ENCODE measurements at regions not wholly inside any gene's neighbourhood (a gene's known extent, or its start where the extent isn't known, plus 50 kb on each side); places are given as distances from the start of the nearest gene placed in this dataset.

DNA sequence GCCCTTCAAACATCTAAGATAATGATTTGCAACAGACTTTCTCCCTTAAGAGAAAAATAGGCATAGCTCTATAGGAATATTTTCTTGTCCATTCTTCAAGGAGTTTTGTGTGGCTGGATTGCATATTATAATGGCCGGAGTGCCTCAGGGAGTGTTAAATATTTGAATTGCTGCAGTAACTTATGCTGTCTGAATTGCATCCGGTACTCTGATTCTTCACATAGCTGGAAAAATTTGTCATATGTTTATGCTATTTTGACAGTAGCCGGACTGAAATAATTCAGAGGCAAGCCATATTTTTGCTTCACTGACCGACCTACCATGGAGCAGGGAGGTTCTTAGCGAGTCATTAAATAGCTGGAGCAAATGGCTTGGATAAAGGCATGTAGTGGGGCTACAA is 621.0 kb downstream of the ACTL7B start:
- DNase-seq = no peak
- Histone ChIP-seq H3K4me3 (ENCODE audit: insufficient read depth, low read depth, low read length) (no peak overlapping the region), H3K27me3 (ENCODE audit: control insufficient read depth, insufficient read depth, low read length) (no peaks in the 10 kb centered on the region), H3K36me3 (replicated peaks; ENCODE audit: control insufficient read depth, insufficient read depth, low read length) (no peaks in the 10 kb centered on the region)

DNA sequence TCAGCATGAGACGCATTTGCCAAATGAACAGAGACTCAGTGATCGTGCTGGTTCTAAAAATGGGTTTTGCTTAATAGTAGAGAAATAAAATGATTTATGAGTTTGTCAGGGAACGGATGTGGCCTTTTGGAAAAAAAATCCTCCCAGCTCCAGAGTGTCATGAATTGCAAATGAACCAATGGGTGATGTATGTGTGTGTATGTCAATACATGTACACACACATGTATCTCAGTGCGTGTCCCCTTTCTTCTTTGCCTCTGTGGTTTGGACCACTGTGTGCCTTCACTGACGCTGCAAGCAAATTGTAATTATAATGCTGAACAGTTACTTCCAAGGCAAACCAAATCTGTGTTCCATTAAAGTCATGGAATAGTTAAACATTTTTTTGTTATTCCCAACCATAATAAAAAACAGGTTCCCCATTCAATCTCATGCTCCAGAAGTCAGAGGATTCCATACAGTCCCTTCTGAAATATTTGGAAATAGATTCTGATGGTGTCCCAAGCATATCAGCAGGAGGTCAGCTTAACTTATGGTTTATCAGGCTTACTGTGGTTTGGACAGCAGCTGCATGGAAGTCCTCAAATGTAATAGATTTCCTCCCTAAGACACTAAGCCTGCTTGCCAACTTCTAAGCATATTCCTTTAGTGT is 630.5 kb downstream of the ACTL7B start:
- Histone ChIP-seq H3K4me3 (ENCODE audit: insufficient read depth, low read depth, low read length) (no peak overlapping the region), H3K27me3 (ENCODE audit: control insufficient read depth, insufficient read depth, low read length) (no peaks in the 10 kb centered on the region), H3K36me3 (replicated peaks; ENCODE audit: control insufficient read depth, insufficient read depth, low read length) (no peaks in the 10 kb centered on the region)
- no peak for DNase-seq

DNA sequence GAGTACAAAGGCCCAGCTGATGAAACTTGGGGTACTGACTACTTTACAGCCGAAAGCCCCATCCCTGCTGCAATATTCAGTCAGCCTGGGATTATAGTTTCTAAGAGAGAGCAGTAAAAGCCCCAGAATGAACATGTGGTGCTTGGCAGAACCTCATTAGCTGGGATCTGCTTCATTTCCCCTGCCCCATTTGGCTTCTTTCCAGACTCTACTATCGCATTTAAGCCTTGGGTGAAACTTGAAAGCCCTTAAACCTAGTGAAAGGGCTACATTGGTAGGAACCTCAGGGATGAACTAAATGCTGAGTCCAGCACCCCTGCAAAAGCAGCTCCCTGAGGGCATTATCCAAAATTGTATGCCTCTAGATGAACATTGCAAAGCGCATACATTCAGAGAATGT is 631.1 kb downstream of the ACTL7B start:
- Histone ChIP-seq H3K4me3 (ENCODE audit: insufficient read depth, low read depth, low read length) (no peak overlapping the region), H3K36me3 (replicated peaks; ENCODE audit: control insufficient read depth, insufficient read depth, low read length) (no peaks in the 10 kb centered on the region), H3K27me3 (ENCODE audit: control insufficient read depth, insufficient read depth, low read length) (no peaks in the 10 kb centered on the region)
- DNase-seq = no peak

DNA sequence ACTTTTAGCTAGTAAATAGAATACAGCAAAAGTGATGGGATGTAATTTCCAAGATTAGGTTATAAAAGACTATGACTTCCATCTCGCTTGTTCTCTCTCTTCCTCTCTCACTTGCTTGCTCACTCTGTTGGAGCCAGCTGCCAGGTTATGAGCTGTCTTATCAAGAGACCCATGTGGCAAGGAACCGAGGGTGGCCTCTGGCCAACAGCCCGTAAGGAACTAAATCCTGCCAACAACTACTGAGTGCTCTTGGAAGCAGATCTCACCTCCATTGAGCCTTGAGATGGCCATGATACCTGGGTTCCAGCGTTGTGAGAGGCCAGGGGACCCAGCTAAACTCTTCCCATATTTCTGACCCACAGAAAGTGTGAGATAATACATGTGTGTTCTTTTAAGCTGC is 636.1 kb downstream of the ACTL7B start:
- no peaks in the 10 kb centered on the region for H3K36me3 ChIP-seq (replicated peaks; ENCODE audit: control insufficient read depth, insufficient read depth, low read length)
- H3K4me3 ChIP-seq (ENCODE audit: insufficient read depth, low read depth, low read length) = no peak overlapping the region
- no peak for DNase-seq
- no peaks in the 10 kb centered on the region for H3K27me3 ChIP-seq (ENCODE audit: control insufficient read depth, insufficient read depth, low read length)

DNA sequence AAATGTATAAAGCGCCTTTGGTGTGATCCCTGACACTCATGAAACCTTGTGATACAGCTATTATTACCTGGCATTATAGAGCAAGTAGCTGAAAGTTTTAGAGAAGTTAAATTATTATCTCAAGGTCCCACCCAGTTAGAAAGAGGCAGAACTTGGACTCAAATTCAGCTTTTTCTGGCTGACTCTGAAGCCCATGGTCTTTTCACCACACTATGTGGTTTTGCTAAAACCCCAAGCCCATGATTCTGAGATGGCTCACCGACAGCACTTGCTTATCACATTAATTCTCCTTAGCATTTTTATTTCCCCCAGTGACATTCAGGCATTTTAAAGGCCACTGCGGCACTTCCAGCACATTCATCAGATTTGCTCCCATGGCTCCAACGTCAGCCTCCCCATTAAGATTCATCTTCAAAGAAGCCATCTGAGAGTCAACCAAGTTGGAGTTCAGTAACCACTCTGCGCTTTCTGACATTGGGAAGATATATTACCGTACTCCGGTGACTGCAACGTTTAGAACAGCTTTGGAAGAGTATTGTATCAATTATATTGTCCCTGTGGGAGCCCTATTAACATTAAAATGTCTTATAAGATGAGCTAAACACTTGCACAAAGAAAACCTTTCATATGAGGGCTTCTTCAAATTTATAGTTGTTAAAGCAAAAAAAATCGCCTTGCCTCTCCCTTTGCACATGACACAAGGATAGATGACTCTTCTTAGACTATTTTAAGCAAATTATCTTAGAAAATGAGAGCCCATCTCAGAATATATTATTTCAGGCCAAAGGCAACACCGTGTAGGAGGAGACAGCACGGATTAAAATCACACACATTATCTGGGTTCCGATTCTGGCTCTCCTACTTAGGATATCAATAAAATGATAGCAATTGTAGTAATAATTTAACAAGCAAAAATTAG is 638.1 kb downstream of the ACTL7B start:
- DNase-seq = no peak

DNA sequence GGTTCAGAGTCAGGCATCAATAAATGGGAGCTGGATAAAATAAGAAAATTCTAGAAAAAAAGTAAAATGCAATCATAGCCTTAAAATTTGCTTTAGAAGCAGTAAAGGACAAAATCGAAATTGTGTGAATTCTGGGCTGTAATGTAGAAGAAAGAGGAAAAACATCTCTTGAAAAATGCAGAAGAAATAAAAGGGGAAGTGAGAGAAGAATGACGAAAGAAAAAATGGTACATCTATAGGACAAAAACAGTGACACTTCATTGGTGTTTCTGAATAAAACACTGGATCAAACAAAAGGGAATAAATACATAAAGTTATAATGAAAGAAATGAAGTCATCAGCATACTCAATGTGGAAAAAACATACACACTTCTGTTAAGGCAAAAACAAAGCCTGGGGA is 642.3 kb downstream of the ACTL7B start:
- H3K36me3 ChIP-seq (replicated peaks; ENCODE audit: control insufficient read depth, insufficient read depth, low read length) = no peaks in the 10 kb centered on the region
- no peak for DNase-seq
- H3K4me3 ChIP-seq (ENCODE audit: insufficient read depth, low read depth, low read length) = no peak overlapping the region
- H3K27me3 ChIP-seq (ENCODE audit: control insufficient read depth, insufficient read depth, low read length) = no peaks in the 10 kb centered on the region

More for the DNA sequence above, 638.1 kb downstream of the ACTL7B start:
- no peaks in the 10 kb centered on the region for H3K27me3 ChIP-seq (ENCODE audit: control insufficient read depth, insufficient read depth, low read length)
- H3K4me3 ChIP-seq (ENCODE audit: insufficient read depth, low read depth, low read length) = no peak overlapping the region
- no peaks in the 10 kb centered on the region for H3K36me3 ChIP-seq (replicated peaks; ENCODE audit: control insufficient read depth, insufficient read depth, low read length)

DNA sequence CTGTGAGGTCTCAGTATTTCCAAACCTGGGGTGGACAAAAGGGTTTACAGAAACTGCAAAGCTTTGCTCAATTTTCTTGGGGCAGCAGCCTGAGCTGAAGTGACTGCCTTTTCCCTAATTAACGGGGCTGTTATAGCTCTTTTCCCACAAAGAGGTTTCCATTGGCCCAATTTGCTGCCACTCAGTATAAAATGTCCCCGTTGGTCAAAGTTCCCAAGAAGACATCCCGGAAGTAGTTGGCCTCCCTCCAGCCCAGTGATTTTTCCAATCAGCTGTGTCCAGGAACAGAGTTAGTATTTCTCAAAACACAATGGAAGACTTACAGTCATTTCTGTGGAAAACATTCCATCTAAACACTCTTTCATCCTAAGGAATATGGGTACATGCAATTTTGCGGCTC is 643.6 kb downstream of the ACTL7B start:
- H3K36me3 ChIP-seq (replicated peaks; ENCODE audit: control insufficient read depth, insufficient read depth, low read length) = no peaks in the 10 kb centered on the region
- H3K4me3 ChIP-seq (ENCODE audit: insufficient read depth, low read depth, low read length) = no peak overlapping the region
- no peaks in the 10 kb centered on the region for H3K27me3 ChIP-seq (ENCODE audit: control insufficient read depth, insufficient read depth, low read length)
- no peak for DNase-seq

DNA sequence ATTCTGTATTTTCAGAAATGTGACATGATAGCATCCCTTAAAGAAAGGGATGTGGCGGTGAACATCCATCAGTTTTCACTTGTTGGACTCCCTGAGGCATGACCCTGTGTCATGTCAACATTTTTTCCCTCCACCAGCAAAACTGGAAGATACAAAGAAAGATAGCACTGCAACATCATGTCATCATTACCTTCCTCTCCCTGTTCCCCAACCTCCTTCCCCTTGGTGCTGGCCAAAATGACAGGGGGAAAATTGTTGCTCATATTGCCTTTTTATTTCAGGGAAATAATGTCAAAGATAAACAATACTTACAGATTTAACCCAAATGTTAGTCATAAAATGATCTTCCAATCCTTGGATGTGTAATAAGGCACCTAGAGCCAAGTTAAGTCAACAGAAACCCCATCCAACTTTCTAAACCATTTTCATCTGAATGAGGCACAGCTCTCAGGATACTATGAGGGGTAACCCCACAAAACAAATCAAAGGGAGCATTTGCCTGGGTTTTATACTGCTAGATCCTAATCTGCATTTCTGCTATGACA is 644.3 kb downstream of the ACTL7B start:
- DNase-seq = no peak
- H3K36me3 ChIP-seq (replicated peaks; ENCODE audit: control insufficient read depth, insufficient read depth, low read length) = no peaks in the 10 kb centered on the region
- H3K4me3 ChIP-seq (ENCODE audit: insufficient read depth, low read depth, low read length) = no peak overlapping the region

DNA sequence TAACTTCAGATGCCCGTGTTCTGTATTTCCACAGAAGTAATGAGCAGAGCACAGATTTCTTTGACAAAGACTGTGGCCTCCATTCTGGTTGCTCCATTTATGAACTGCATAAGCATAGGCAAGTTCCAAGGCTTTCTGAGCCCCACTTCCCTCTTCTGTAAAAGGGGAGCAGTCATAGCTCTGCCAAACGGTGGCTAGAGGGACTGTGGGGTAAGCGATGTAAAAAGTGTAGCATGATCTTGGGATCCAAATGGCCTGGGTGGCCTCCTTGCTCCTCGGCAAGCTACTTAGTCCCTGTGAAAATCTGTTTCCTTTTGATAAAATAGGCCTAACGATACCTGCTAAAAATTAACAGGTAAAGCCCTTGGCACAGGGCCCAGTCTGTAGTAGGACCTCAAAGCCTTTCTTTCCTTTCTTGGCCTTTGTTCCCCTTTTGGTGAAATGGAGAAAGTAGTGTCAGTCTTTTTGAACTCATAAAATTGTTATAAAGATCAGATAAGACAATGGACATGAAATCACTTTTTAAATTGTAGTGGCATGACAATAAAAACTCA is 646.6 kb downstream of the ACTL7B start:
- no peaks in the 10 kb centered on the region for H3K36me3 ChIP-seq (replicated peaks; ENCODE audit: control insufficient read depth, insufficient read depth, low read length)
- DNase-seq = no peak
- no peaks in the 10 kb centered on the region for H3K27me3 ChIP-seq (ENCODE audit: control insufficient read depth, insufficient read depth, low read length)
- H3K4me3 ChIP-seq (ENCODE audit: insufficient read depth, low read depth, low read length) = no peak overlapping the region

More for the DNA sequence above, 644.3 kb downstream of the ACTL7B start:
- no peaks in the 10 kb centered on the region for H3K27me3 ChIP-seq (ENCODE audit: control insufficient read depth, insufficient read depth, low read length)

DNA sequence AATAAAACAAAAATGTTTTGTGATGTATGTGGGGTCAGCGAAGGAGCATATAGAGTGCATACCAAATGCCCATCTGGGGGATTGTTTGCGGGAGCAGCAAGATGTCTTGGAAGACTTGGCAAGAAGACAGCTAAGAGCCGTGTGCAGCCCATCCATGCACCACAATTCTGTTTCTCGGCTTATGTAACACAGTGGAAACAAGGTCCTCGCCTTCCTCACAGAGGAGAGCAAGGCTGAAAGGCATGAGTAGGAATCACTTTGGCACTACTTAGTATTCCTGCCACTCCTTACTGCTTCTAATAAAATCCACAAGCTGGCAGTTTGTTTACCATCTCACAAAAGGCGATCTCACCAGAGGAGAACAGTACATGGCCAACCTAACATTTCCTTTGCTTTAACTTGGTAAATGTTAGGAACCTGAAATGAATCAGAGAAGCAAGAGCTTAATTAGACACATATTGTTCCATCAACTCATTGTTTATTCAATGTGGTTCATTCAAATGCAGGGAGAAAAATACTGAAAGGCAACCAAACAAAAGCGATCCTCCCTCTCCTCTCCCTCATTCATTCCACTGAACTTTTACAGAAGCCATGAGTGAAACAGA is 648.1 kb downstream of the ACTL7B start:
- no peak for DNase-seq
- no peak overlapping the region for H3K4me3 ChIP-seq (ENCODE audit: insufficient read depth, low read depth, low read length)
- no peaks in the 10 kb centered on the region for H3K36me3 ChIP-seq (replicated peaks; ENCODE audit: control insufficient read depth, insufficient read depth, low read length)
- no peaks in the 10 kb centered on the region for H3K27me3 ChIP-seq (ENCODE audit: control insufficient read depth, insufficient read depth, low read length)

DNA sequence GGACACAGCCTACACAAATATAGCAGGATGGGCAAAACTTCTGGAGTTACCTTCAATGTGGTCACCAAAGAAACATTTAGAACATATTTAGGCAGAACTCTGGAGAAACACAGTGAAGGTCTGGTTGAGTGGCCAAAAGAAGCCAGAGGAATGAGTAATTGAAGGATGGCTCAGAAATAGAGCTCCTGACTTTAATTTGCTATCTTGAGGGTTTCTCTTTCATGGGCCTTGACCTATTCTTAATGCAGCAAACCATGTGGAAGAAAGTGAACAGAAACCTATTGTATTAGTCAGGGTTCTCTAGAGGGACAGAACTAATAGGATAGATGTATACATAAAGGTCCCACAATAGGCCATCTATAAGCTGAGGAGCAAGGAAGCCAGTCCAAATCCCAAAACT is 650.5 kb downstream of the ACTL7B start:
- DNase-seq = no peak
- Histone ChIP-seq H3K27me3 (ENCODE audit: control insufficient read depth, insufficient read depth, low read length) (no peaks in the 10 kb centered on the region), H3K4me3 (ENCODE audit: insufficient read depth, low read depth, low read length) (no peak overlapping the region), H3K36me3 (replicated peaks; ENCODE audit: control insufficient read depth, insufficient read depth, low read length) (no peaks in the 10 kb centered on the region)

DNA sequence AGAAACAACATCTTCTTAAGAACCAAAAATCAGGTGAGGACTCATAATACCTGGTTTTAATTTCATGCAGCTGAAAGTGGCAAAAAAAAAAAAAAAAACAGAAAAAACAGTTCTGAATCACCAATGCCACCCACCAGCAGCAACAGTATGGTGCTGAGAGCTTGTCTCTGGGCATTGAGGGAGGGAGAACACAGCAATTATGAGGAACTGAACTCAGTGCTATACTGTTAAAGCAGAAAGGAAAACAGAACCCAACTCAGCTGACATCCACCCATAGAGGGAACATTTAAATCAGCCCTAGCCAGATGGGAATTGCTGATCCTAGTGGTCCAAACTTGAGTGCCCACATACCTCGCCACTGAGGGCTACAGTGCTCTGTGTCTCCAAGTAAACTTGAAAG is 657.9 kb downstream of the ACTL7B start:
- DNase-seq = no peak
- H3K4me3 ChIP-seq (ENCODE audit: insufficient read depth, low read depth, low read length) = no peak overlapping the region
- H3K27me3 ChIP-seq (ENCODE audit: control insufficient read depth, insufficient read depth, low read length) = no peaks in the 10 kb centered on the region
- no peaks in the 10 kb centered on the region for H3K36me3 ChIP-seq (replicated peaks; ENCODE audit: control insufficient read depth, insufficient read depth, low read length)

DNA sequence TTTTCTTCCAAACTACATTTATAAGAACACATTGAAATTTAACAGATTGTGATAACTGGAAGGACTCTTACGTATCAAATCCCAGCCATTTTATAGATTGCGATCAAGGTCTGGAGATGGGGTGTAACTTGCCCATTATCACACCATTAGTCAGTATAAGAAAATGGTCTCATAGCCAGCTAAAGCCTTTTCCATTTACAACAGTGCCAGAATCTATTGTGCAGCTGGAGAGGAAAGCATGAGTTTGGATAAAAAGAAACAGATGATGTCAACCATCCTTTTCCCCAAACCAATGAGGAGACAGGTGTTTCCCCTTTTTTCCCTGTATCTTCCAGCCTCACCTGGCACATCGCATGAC is 658.8 kb downstream of the ACTL7B start:
- H3K27me3 ChIP-seq (ENCODE audit: control insufficient read depth, insufficient read depth, low read length) = no peaks in the 10 kb centered on the region
- H3K4me3 ChIP-seq (ENCODE audit: insufficient read depth, low read depth, low read length) = no peak overlapping the region
- DNase-seq = no peak
- H3K36me3 ChIP-seq (replicated peaks; ENCODE audit: control insufficient read depth, insufficient read depth, low read length) = no peaks in the 10 kb centered on the region

DNA sequence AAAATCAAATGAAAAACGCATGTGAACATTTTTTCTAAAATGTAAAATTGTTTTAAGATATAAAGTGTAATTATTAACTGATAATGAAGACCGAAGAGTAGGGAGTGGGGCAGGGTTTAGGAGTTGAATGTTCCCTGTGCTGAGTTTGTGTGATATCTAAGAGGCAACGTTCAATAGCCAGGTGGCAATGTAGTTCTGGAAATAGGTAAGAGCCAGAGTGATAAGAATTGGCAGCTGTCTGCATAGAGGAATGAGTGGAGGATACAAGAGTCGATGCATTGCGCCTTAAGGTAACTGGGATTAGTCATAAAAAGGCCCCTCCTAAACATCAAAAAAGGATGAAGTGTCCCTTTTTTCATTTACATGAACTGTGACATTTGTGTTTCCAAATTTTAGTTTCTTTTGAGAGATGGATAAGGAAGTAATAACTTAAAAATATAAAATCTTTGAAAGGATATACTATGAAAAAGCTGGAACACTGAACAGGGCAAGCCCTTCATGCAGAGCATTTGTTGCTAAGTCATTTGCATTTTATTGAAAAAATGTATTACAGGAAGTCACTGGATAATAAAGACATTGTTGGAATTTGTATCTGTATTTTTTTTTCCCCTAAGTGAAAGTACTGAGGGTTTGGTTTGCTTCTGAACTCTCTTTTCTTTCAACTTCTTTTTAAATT is 659.3 kb downstream of the ACTL7B start:
- H3K36me3 ChIP-seq (replicated peaks; ENCODE audit: control insufficient read depth, insufficient read depth, low read length) = no peaks in the 10 kb centered on the region
- H3K27me3 ChIP-seq (ENCODE audit: control insufficient read depth, insufficient read depth, low read length) = no peaks in the 10 kb centered on the region
- no peak for DNase-seq
- no peak overlapping the region for H3K4me3 ChIP-seq (ENCODE audit: insufficient read depth, low read depth, low read length)
